ENCODE measurements at regions not wholly inside any gene's neighbourhood (a gene's known extent, or its start where the extent isn't known, plus 50 kb on each side); places are given as distances from the start of the nearest gene placed in this dataset.

GRCh38 chr7:12517451-12517850, 53.1 kb upstream of the SCIN start:
- intact Hi-C loops (cut with micrococcal nuclease), result no loop called here

- intact Hi-C loops (cut with micrococcal nuclease), result no loop called here
Observed at GRCh38 chr7:12518920-12519681, 51.4 kb upstream of the SCIN start.

- intact Hi-C loops (cut with micrococcal nuclease), result no loop called here
Observed at GRCh38 chr7:12519682-12520009, 50.9 kb upstream of the SCIN start.

Data from T-helper 1 cell treated with Interleukin-12 subunit alpha and Interleukin-12 subunit beta and Interleukin-4 antibody, amounts not matched to agents 30 ng/mL and 1 ng/mL, for 36 hours (primary cell).